NCI-H526 (cell line): ENCODE measurements at regions not wholly inside any gene's neighbourhood (a gene's known extent, or its start where the extent isn't known, plus 50 kb on each side); places are given as distances from the start of the nearest gene placed in this dataset.

ENCODE experiments used
- DNase-seq, 2 experiments: peaks; one replicate each; lab custom pipeline; 2025; lab: John Stamatoyannopoulos, UW

GRCh38 chr3:18236726-18237125, 188.4 kb downstream of the SATB1 start:
- DNase-seq: no peak

DNA sequence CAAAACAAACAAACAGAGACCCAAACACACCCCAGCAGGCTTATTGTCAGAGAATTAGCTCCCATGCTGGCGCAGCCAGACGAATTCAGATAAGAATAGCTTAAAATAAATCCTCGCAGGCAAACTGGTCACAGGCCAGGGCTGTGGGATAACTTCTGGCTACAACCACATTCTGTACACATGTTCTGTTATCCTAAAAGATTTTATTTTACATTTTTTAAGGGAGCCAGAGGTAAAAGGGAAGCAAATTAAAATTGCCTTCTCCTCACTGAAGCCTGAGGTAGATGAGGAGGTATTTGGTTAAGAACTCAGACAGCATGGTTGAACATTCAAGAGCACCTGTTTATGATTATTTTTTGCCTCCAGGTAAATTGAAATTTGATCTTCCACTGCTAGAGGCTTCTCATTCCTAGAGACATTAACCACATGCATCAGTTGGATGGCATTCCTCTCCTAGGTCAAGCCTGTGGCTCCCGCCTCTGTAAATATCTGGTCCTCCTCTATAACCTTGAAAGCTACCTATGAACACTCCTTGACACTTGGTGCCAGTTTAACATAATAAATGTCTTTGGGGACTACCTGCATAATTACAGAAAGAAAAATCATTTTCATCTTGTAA, 190.3 kb downstream of the SATB1 start:
- peak; percentile 57 to 72 for DNase-seq

DNA sequence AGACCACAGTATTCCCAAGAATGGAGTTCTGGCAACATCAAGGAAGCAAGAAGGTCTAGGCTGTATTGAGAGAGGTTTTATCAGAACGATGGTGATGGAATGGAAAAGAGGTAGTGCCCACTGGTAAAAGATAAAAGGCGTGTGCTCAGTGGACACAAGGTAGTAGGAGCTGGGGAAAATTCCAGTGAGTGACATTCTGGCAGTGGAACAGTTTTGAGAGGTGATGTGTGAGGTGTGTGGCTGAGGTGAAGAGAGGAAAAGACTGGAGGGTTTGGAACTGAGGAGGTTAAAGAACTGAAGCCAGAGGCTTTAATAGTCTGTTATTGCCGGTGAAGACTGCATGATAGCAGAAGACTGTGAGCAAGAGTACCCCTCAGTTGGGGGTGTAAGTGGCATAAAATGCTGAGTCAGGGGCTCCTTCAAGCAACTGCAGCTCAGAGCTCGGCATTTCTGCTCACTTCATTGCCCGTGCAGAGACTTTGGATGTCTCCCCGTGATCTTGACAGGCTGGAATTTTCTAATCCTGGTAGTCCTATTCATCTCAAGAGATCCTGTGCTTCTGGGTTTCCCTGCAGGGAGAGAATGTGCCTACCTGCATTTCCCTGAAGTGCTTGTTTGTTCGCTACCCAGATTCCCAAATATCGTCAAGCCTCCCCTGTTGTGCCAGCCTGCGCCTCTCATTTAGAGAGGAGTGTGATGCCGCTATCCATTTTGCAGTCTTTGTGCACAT, 191.0 kb downstream of the SATB1 start:
- no peak for DNase-seq

DNA sequence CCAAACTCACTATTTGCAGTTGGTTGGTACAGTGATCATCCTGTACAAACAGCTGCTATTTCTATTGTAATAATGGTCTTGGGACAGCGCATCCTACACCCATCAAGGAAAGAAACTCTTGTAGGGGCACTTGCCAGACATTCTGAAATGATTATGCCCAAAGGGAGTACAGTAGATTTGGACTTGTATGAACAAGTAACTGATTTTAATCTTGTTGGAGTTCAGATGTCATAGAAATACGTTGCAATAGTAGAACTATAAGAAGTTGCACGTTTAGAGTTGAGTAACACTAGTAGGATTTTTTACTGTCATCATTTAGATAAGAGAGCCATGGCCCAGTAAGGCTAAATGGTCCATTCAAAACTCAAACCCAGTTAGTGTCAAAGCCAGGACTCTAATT, 192.8 kb downstream of the SATB1 start:
- no peak for DNase-seq

- DNase-seq: no peak
These were observed 197.1 kb downstream of the SATB1 start for GRCh38 chr3:18228060-18228459.

GRCh38 chr3:18225709-18226108, 199.4 kb downstream of the SATB1 start:
- no peak for DNase-seq

- DNase-seq: no peak
These were observed 200.7 kb downstream of the SATB1 start for GRCh38 chr3:18224426-18224825.

GRCh38 chr3:18223974-18224373, 201.2 kb downstream of the SATB1 start:
- DNase-seq: no peak

- DNase-seq: no peak
These were observed 201.6 kb downstream of the SATB1 start for GRCh38 chr3:18223571-18223970.

DNA sequence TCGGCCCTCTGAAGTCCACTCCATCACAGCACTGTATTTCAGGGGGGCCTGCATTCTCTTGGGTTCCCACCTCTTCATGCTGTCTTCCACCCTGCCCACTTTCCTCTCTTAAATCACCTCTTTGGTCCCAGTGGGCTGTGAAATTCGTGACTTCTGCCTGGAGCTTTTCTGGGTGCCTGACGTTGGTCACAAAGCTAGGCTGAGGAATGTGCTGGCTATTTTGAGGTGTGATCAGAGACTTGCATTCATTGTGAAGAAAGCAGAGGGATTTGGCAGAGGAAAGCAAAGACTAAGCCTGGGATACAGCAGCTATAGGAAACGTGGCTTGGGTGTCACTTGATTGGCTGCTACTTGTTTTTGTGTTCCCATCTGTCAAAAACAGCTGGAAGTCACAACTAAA, 202.5 kb downstream of the SATB1 start:
- DNase-seq: no peak

DNA sequence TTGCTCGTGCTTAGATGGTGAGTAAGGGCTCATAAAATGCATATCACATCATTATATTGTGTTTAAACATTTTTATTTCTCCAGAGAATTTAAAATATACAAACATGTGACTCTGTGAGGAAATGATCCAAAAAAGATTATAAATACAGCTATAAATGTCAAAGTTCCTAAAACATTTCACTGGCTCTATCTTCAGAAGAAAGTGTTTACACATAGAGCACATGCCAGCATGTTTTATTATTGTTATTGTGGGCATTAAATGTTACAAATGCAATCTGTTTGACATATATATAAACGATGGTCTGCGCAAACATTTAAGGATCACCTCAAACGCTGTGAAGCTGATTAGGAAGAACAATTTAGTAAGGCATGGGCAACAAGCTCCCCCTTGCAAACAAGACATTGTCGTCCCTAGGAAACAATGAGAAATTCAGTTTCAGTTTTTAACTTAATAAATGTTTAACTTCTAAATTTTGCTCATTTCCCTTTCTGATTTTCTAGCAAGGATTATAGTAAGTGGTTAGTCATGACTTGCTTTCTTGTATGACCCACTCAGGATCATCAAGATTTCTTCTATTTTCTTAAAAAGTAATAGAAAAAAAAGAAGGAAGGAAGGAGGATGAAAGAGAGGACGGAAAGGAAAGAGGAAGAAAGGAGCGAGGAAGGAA, 207.5 kb downstream of the SATB1 start:
- no peak for DNase-seq

DNA sequence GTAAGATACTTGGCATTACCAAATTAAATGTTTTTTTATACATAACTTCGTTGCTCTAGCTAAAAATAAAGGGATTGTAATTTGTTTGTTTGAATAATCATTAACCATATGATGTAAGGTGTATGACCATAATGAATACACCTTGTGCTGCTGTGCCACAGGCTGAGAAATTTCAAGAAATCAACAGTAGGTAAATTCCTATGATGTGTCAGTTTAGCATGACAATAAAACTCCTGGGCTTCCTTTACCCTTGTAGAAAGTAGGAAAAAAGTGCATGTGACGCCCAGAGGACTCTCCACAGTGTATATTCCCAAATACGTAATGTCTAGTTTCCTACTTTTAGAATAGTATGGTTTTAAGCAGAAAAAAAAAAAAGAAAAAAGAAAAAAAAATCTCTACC, 208.1 kb downstream of the SATB1 start:
- DNase-seq: no peak

- no peak for DNase-seq
These were observed 209.5 kb downstream of the SATB1 start for GRCh38 chr3:18215639-18216038.

DNA sequence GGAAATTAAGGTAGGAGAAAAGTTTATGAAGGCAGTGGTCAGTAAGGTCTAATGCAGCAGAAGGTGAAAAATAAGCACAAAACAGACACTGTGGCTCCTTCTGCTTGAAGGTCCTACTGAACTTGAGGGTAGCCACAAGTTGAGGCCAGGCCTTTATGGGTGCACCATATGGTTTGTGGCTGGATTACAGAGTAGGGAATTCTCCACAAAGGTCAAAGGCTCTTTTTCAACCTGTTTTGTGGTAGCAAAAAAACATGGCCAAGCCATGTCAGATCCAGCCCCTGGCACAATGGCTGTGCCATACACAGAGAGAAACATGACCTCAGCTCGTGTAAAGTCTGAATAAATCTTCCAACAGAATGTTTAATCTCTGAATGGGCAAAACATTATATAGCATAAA, 214.0 kb downstream of the SATB1 start:
- DNase-seq: no peak

DNA sequence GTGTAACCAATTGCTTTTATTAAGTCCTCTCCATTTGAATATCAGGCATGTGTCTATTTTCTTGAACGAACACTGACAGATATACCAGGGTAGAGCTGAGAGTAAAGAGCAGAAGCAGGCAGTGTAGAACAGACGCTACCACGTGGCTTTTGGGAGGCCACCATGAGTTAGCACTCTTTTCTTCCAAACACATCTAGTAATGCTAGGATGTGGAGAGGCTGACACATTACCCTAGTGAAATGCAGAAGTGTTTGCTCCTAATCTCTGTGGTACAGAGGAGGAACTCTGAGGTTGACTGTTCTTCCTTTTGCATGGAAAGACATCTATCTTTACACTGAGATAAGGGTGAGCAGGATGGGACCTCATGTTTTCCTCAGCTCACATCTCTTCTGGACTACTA, 216.3 kb downstream of the SATB1 start:
- DNase-seq: no peak

- no peak for DNase-seq
These were observed 217.0 kb downstream of the SATB1 start for GRCh38 chr3:18208091-18208490.

DNA sequence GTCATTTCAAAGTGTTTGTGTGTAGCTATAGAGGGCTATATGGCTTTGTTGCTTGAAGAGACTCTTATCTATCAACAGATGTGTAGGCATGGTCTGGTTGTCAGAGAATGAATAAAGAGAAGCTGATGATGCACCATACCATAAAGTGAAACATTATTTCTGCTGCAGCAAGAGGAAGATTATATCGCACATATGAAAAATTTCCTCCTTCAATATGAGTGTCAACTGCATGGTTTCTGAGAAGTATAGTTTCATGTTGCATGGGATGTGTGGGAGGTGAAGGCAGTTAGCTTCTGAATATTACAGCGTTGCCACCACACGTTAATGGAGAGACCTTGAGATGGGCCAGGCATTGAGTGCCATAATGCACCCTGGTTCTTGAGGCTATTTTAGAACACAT, 217.9 kb downstream of the SATB1 start:
- no peak for DNase-seq

- DNase-seq: peak in 1 of 2 experiments; percentile 50
These were observed 219.4 kb downstream of the SATB1 start for GRCh38 chr3:18205701-18206100.

DNA sequence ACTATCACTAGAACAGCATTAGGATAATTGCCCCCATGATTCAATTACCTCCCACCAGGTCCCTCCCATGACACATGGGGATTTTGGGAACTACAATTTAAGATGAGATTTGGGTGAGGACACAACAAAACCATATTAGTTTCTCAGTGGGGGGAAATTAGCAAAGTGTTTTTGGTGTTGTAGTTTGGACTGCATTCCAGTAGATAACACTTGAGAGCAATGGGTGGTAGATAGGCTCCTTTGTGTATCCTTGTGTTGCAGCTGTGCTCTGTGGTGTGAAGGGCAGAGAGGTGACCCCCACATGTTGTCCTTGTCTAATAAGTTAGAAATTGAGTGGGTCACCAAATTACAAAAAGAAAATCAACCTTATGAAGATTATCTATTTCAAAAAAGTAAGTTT, 223.8 kb downstream of the SATB1 start:
- DNase-seq: no peak

GRCh38 chr3:18199757-18200156, 225.4 kb downstream of the SATB1 start:
- no peak for DNase-seq

DNA sequence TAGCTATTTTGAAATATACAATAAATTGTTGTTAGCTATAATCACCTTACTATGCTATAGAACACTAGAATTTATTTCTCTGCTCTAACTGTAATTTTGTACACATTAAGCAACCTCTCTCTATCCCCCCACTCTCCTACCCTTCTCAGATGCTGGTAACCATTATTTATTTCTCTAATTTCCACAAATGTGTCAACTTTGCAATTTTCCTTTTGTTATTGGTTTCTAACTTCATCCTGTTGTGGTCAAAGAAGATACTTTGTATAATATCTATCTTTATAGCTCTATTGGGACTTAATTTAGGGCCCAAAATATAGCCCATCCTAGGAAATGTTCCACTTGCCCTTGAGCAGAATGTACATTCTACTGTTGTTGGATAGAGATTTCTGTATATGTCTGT, 229.3 kb downstream of the SATB1 start:
- DNase-seq: no peak

DNA sequence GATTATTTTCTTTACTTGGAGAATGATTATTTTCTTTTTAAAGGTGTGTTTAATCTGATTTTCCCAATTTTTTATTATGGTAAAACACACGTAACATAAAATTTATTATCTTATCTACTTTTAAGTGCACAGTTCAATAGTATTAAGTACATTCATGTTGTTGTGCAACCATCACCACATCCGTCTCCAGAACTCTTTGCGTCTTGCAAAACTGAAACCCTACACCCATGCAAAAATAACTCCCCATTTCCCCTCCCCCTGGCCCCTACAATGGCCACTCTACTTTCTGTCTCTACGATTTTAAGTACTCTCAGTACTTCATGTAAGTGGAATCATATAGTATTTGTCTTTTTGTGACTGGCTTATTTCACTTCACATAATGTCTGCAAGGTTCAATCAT, 230.7 kb downstream of the SATB1 start:
- no peak for DNase-seq

DNA sequence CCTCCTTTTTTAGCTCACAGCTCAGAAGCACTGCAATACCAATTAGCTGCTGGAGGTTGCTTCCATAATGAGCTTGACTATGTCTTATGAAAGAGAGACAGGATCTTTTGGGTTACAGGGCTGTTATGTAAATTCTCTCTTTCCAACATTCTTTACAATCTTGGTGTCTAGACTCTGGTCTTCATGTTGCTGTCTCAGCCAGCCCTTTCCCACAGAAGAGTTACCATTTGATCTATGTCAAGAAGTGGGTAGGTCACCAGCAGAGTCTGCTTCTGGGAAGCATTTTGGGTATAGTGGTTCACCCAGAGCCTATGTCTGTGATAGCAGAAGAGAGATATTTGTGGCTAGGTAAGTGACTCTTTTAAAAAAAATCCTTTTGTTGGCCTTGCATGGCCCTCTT, 234.5 kb downstream of the SATB1 start:
- peak in 1 of 2 experiments; percentile 3 for DNase-seq
